Endodermal cell (in vitro differentiated cells): ENCODE measurements at regions not wholly inside any gene's neighbourhood (a gene's known extent, or its start where the extent isn't known, plus 50 kb on each side); places are given as distances from the start of the nearest gene placed in this dataset.

Experiments used
- DNase-seq: peaks from one replicate; pipeline ENCODE4 v3.0.0-alpha.2; 2017
- H3K27ac ChIP-seq: 2 replicates; pipeline ENCODE4 v1.5.1; 2013; ENCODE audit warnings: mild to moderate bottlenecking, low read depth, low read length, moderate library complexity
- H3K27me3 ChIP-seq: 2 replicates; pipeline ENCODE4 v1.6.1; 2013; ENCODE audit warnings: mild to moderate bottlenecking, low read length, moderate library complexity; ENCODE audit not compliant: insufficient read depth, control insufficient read depth, poor library complexity, severe bottlenecking
- H3K36me3 ChIP-seq: 2 replicates; pipeline ENCODE4 v1.7.0; 2013; ENCODE audit warnings: mild to moderate bottlenecking, low read length, moderate library complexity; ENCODE audit not compliant: control insufficient read depth, insufficient read depth
- H3K4me1 ChIP-seq: one replicate; pipeline ENCODE4 v1.7.0; 2013; ENCODE audit warnings: low read length; ENCODE audit not compliant: control insufficient read depth, insufficient read depth
- H3K4me3 ChIP-seq: 2 replicates; pipeline ENCODE4 v1.5.1; 2013; ENCODE audit warnings: mild to moderate bottlenecking, low read length, moderate library complexity
- H3K9ac ChIP-seq: 2 replicates; pipeline ENCODE4 v1.6.1; 2013; ENCODE audit warnings: mild to moderate bottlenecking, low read length, moderate library complexity; ENCODE audit not compliant: poor library complexity, severe bottlenecking; ENCODE audit errors: extremely low read depth
- H3K9me3 ChIP-seq: 2 replicates; pipeline ENCODE4 v1.6.1; 2013; ENCODE audit warnings: mild to moderate bottlenecking, low read length, moderate library complexity; ENCODE audit not compliant: control insufficient read depth
- H3K27ac Mint-ChIP-seq: 2 replicates; pipeline ENCODE4 v1.8.0; 2020; ENCODE audit warnings: mixed read lengths
- H3K27me3 Mint-ChIP-seq: 2 replicates; pipeline ENCODE4 v1.8.0; 2021; ENCODE audit warnings: mild to moderate bottlenecking, mixed read lengths; ENCODE audit not compliant: insufficient read depth
- H3K36me3 Mint-ChIP-seq: 2 replicates; pipeline ENCODE4 v1.8.0; 2020; ENCODE audit warnings: low read depth, mixed read lengths
- H3K4me1 Mint-ChIP-seq: 2 replicates; pipeline ENCODE4 v1.8.0; 2020; ENCODE audit warnings: mixed read lengths
- H3K4me3 Mint-ChIP-seq: 2 replicates; pipeline ENCODE4 v1.8.0; 2020; ENCODE audit warnings: mild to moderate bottlenecking, moderate library complexity, mixed read lengths
- H3K9me3 Mint-ChIP-seq: 2 replicates; pipeline ENCODE4 v1.8.0; 2020; ENCODE audit warnings: mild to moderate bottlenecking, mixed read lengths
- WGBS, 2 experiments: methylation state at CpG; one replicate each; pipeline versions ENCODE4 v1.1.5 to v1.1.7; 2013; ENCODE audit warnings: missing lambda C conversion rate in 2 of 2, mixed read lengths in 1 of 2; ENCODE audit not compliant: insufficient coverage in 1 of 2, insufficient read length in 1 of 2; 5-methylcytosine and 5-hydroxymethylcytosine counted together
- TF ChIP-seq, protein P1 (sequence below): fragments of 200-600 bp; sonication (generic); conservative IDR thresholded peaks from 2 replicates; pipeline ENCODE4 v1.5.0; 2021; ENCODE audit warnings: antibody characterized with exemption, mild to moderate bottlenecking

DNA sequence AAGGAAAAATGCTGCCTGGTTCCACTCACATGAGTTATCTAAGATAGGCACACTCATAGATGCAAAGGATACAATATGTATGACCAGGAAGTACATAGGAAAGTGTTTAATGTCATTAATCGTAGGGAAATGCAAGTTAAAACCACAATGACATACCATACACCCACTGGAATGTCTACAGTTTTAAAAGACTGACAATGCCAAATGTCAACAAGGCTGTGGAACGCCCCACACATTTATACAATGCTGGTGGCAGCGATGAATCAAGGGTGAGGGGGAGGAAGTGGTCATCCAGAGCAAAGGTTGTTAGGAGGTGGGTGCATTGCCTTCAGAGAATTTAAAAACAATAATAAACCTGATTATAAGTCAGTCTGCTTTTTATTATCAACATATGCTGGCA, 437.8 kb downstream of the ARHGEF28 start:
- H3K27ac ChIP-seq = no peak overlapping the region
- no peaks in the 10 kb centered on the region for H3K4me1 Mint-ChIP-seq
- no peaks in the 10 kb centered on the region for H3K27me3 Mint-ChIP-seq
- H3K36me3 ChIP-seq = no peaks in the 10 kb centered on the region
- H3K27me3 ChIP-seq = no peaks in the 10 kb centered on the region
- H3K9ac ChIP-seq = no peak overlapping the region
- DNase-seq = no peak
- no peak overlapping the region for H3K4me3 ChIP-seq
- WGBS, 2 experiments = 80 to 87% methylated on average over 1 to 2 of the region's 3 CpGs
- no peak overlapping the region for H3K27ac Mint-ChIP-seq
- no peaks in the 10 kb centered on the region for H3K36me3 Mint-ChIP-seq
- TF ChIP-seq, protein P1, sequence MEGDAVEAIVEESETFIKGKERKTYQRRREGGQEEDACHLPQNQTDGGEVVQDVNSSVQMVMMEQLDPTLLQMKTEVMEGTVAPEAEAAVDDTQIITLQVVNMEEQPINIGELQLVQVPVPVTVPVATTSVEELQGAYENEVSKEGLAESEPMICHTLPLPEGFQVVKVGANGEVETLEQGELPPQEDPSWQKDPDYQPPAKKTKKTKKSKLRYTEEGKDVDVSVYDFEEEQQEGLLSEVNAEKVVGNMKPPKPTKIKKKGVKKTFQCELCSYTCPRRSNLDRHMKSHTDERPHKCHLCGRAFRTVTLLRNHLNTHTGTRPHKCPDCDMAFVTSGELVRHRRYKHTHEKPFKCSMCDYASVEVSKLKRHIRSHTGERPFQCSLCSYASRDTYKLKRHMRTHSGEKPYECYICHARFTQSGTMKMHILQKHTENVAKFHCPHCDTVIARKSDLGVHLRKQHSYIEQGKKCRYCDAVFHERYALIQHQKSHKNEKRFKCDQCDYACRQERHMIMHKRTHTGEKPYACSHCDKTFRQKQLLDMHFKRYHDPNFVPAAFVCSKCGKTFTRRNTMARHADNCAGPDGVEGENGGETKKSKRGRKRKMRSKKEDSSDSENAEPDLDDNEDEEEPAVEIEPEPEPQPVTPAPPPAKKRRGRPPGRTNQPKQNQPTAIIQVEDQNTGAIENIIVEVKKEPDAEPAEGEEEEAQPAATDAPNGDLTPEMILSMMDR = no peak
- no peaks in the 10 kb centered on the region for H3K9me3 Mint-ChIP-seq
- H3K9me3 ChIP-seq = no peaks in the 10 kb centered on the region
- H3K4me3 Mint-ChIP-seq = no peak overlapping the region
- no peaks in the 10 kb centered on the region for H3K4me1 ChIP-seq

DNA sequence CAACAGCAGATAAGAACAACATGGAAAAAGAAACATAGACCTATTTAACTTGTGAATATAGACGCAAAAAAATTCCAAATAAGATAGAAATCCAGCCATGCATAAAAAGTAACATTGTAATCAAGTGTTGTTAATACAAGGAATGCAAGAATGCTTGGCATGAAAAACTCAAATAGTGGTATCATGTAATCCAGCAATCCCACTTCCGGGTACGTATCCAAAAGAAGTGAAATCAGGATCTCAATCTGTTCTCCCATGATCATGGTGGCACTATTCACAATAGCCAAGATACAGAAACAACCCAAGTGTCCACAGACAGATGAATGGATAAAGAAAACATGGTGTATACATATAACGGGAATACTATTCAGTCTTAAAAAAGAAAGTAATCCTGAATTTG, 437.4 kb downstream of the ARHGEF28 start:
- Mint-ChIP-seq H3K27me3 (no peaks in the 10 kb centered on the region), H3K27ac (no peak overlapping the region), H3K4me3 (no peak overlapping the region), H3K4me1 (no peaks in the 10 kb centered on the region), H3K9me3 (no peaks in the 10 kb centered on the region), H3K36me3 (no peaks in the 10 kb centered on the region)
- H3K36me3 ChIP-seq = no peaks in the 10 kb centered on the region
- no peak for DNase-seq
- TF ChIP-seq, protein P1 = no peak
- no peak overlapping the region for H3K4me3 ChIP-seq
- no peak overlapping the region for H3K27ac ChIP-seq
- H3K9ac ChIP-seq = no peak overlapping the region
- H3K27me3 ChIP-seq = no peaks in the 10 kb centered on the region
- 97 to 100% methylated on average over 3 to 4 of the region's 4 CpGs for WGBS, 2 experiments
- no peaks in the 10 kb centered on the region for H3K4me1 ChIP-seq
- no peaks in the 10 kb centered on the region for H3K9me3 ChIP-seq

DNA sequence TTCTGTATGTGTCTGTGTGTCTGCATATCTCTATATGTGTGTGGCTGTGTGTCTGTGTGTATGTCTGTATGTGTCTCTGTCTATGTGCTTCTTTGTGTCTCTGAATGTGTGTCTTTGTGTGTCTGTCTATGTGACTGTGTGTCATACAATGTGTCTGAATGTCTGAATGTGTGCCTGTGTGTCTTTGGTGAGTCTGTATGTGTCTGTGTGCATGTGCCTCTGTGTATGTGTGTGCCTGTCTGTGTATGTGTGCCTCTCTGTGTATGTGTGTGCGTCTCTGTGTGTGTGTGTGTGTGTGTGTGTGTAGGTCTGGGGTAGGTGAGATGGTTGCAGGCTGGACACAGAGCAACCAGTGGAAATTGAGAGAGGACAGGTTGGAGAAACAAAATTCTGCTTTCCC, 435.3 kb downstream of the ARHGEF28 start:
- Mint-ChIP-seq H3K27me3 (no peaks in the 10 kb centered on the region), H3K9me3 (no peaks in the 10 kb centered on the region), H3K4me3 (no peak overlapping the region), H3K4me1 (peaks cover 7% of the 10 kb centered on the region), H3K27ac (no peak overlapping the region), H3K36me3 (no peaks in the 10 kb centered on the region)
- no peak for DNase-seq
- Histone ChIP-seq H3K4me3 (no peak overlapping the region), H3K36me3 (no peaks in the 10 kb centered on the region), H3K9me3 (no peaks in the 10 kb centered on the region), H3K9ac (no peak overlapping the region), H3K27me3 (no peaks in the 10 kb centered on the region), H3K4me1 (no peaks in the 10 kb centered on the region), H3K27ac (no peak overlapping the region)
- TF ChIP-seq, protein P1 = no peak
- 100% methylated on average over 1 of the region's 1 CpG; no CpG with 5 or more reads in 1 of the 2 experiments for WGBS, 2 experiments
